GM12878 (cell line): ENCODE measurements at regions not wholly inside any gene's neighbourhood (a gene's known extent, or its start where the extent isn't known, plus 50 kb on each side); places are given as distances from the start of the nearest gene placed in this dataset.

Experiments used
- ATAC-seq: fragments of 200-7000 bp; cut with Tn5 transposase; 3 replicates; pipeline ENCODE4 v1.9.1; 2020; ENCODE audit warnings: mild to moderate bottlenecking, moderate library complexity
- BruUV-seq: library from RNA; stranded (reverse); fragments of 400-500 nt; replicated peaks from 2 replicates; lab custom pipeline; 2021; lab: Mats Ljungman, UMichigan
- CTCF ChIA-PET: fragments of 300-600 bp; sonication (Branson Sonifier 250); formaldehyde crosslinking; extraction: SDS; loops from one replicate; lab custom pipeline; 2021; ENCODE audit warnings: inconsistent platforms; lab: Yijun Ruan, JAX
- POLR2A ChIA-PET: fragments of 350-600 bp; formaldehyde crosslinking; extraction: SDS; loops from one replicate; lab custom pipeline; 2021; ENCODE audit warnings: inconsistent platforms; lab: Charles Lee
- RAD21 ChIA-PET: fragments of 300-600 bp; sonication (Branson Sonifier 250); formaldehyde crosslinking; loops from one replicate; lab custom pipeline; 2023; ENCODE audit warnings: antibody characterized with exemption; ENCODE audit not compliant: unreplicated experiment; lab: Charles Lee
- SMC1A ChIA-PET: fragments of 300-600 bp; sonication (Branson Sonifier 250); formaldehyde crosslinking; loops from one replicate; lab custom pipeline; 2023; ENCODE audit not compliant: unreplicated experiment, uncharacterized antibody; lab: Charles Lee
- DNase-seq: peaks from one replicate; pipeline ENCODE4 v3.0.0-alpha.2; 2011; ENCODE audit warnings: low read depth, low spot score
- FAIRE-seq: peaks from 3 replicates; lab custom pipeline; 2011; peaks lifted over from hg19 to GRCh38; lab: Jason Lieb, UNC
- H2AFZ ChIP-seq: 2 replicates; pipeline ENCODE4 v1.6.0; 2011; ENCODE audit warnings: low read depth, low read length, control low read depth; ENCODE audit not compliant: control insufficient read depth
- H3K27ac ChIP-seq: 2 replicates; pipeline ENCODE4 v1.5.1; 2011; ENCODE audit warnings: control low read depth; ENCODE audit not compliant: control insufficient read depth, insufficient read depth
- H3K27me3 ChIP-seq, 2 experiments: replicated peaks in 1 of 2; 2 replicates each; pipeline versions ENCODE4 v1.6.0 to v1.6.1; 2011; ENCODE audit warnings: low read length in 1 of 2; ENCODE audit not compliant: control insufficient read depth in 2 of 2, insufficient read depth in 2 of 2
- H3K36me3 ChIP-seq, 2 experiments: 2 replicates each; pipeline ENCODE4 v1.5.1; 2011; ENCODE audit warnings: low read length in 1 of 2; ENCODE audit not compliant: control insufficient read depth in 2 of 2, insufficient read depth in 2 of 2
- H3K4me1 ChIP-seq: 2 replicates; pipeline ENCODE4 v1.6.1; 2011; ENCODE audit warnings: mild to moderate bottlenecking, low read length, moderate library complexity, mixed read lengths; ENCODE audit not compliant: control insufficient read depth, insufficient read depth
- H3K4me2 ChIP-seq: 2 replicates; pipeline ENCODE4 v1.6.0; 2011; ENCODE audit warnings: control low read depth; ENCODE audit not compliant: control insufficient read depth, insufficient read depth
- H3K4me3 ChIP-seq: fragments of 200-600 bp; sonication (generic); 2 replicates; pipeline ENCODE4 v1.5.1; 2016
- H3K79me2 ChIP-seq: 2 replicates; pipeline ENCODE4 v1.6.0; 2011; ENCODE audit warnings: low read length; ENCODE audit not compliant: control insufficient read depth, insufficient read depth
- H3K9ac ChIP-seq: 2 replicates; pipeline ENCODE4 v1.8.0; 2011; ENCODE audit warnings: low read length, control low read depth, mixed read lengths; ENCODE audit not compliant: control insufficient read depth, insufficient read depth
- H3K9me3 ChIP-seq: replicated peaks from 3 replicates; pipeline ENCODE4 v1.5.1; 2011; ENCODE audit warnings: mild to moderate bottlenecking, low read length; ENCODE audit not compliant: control insufficient read depth, insufficient read depth
- H4K20me1 ChIP-seq: 2 replicates; pipeline ENCODE4 v1.6.0; 2011; ENCODE audit not compliant: control insufficient read depth, insufficient read depth
- CBX3 ChIP-seq: fragments of 200-600 bp; sonication (generic); IDR thresholded peaks from 2 replicates; pipeline ENCODE4 v1.6.1; 2016; ENCODE audit warnings: low read depth, borderline replicate concordance
- EGR1 ChIP-seq, 2 experiments: IDR thresholded peaks; 1 replicate in 1 of 2; 2 replicates in 1 of 2; pipeline ENCODE4 v1.6.1; 2011 to 2012; ENCODE audit warnings: low read depth in 2 of 2, low read length in 2 of 2, borderline replicate concordance in 1 of 2, mild to moderate bottlenecking in 1 of 2, moderate library complexity in 1 of 2
- JUNB ChIP-seq: IDR thresholded peaks from 2 replicates; pipeline ENCODE4 v1.6.1; 2016; ENCODE audit warnings: antibody characterized with exemption, mild to moderate bottlenecking
- MEF2A ChIP-seq: IDR thresholded peaks from 2 replicates; pipeline ENCODE4 v1.6.1; 2011; ENCODE audit warnings: low read depth, mild to moderate bottlenecking, low read length, moderate library complexity; ENCODE audit not compliant: insufficient read depth
- MYC ChIP-seq: IDR thresholded peaks from 2 replicates; pipeline ENCODE4 v1.6.1; 2011; ENCODE audit warnings: mild to moderate bottlenecking, low read length, moderate library complexity, inconsistent platforms; ENCODE audit not compliant: insufficient read depth, insufficient replicate concordance, insufficient read length, severe bottlenecking
- PKNOX1 ChIP-seq: fragments of 450-650 bp; IDR thresholded peaks from 2 replicates; pipeline ENCODE4 v1.6.1; 2016; ENCODE audit warnings: mild to moderate bottlenecking
- YBX1 ChIP-seq: fragments of 450-650 bp; IDR thresholded peaks from 2 replicates; pipeline ENCODE4 v1.6.1; 2016; ENCODE audit warnings: antibody characterized with exemption
- WGBS: methylation state at CpG from one replicate; pipeline ENCODE4 v1.1.6; 2016; ENCODE audit warnings: low lambda C conversion rate; ENCODE audit not compliant: insufficient replicate concordance, insufficient coverage; ENCODE audit errors: missing lambda C conversion rate; 5-methylcytosine and 5-hydroxymethylcytosine counted together
- in situ Hi-C: fragments of 300-500 bp; cut with MboI; formaldehyde crosslinking; loops from 9 replicates; pipeline ENCODE4 v1.14.3; 2018; ENCODE audit warnings: mixed read lengths
- intact Hi-C: fragments of 100-400 bp; cut with micrococcal nuclease; formaldehyde crosslinking; loops from one replicate; pipeline ENCODE4 v1.14.2; 2022; ENCODE audit not compliant: unreplicated experiment
- TF ChIP-seq, protein P1 (sequence below): fragments of 150-350 bp; IDR thresholded peaks from 2 replicates; pipeline ENCODE4 v1.6.1; 2014; ENCODE audit warnings: mild to moderate bottlenecking, low read depth, low read length

- TF ChIP-seq CBX3 (no peak), EGR1 (IDR thresholded peaks at IDR 0.05; ENCODE audit: borderline replicate concordance in 1 of 2, low read depth in 2 of 2, low read length in 2 of 2) (no peak), PKNOX1 (no peak), JUNB (no peak), YBX1 (no peak), MEF2A (no peak), MYC (no peak)
- TF ChIP-seq, protein P1, sequence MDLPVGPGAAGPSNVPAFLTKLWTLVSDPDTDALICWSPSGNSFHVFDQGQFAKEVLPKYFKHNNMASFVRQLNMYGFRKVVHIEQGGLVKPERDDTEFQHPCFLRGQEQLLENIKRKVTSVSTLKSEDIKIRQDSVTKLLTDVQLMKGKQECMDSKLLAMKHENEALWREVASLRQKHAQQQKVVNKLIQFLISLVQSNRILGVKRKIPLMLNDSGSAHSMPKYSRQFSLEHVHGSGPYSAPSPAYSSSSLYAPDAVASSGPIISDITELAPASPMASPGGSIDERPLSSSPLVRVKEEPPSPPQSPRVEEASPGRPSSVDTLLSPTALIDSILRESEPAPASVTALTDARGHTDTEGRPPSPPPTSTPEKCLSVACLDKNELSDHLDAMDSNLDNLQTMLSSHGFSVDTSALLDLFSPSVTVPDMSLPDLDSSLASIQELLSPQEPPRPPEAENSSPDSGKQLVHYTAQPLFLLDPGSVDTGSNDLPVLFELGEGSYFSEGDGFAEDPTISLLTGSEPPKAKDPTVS, result no peak
- TF ChIP-seq, all 136 proteins: peak for 0
Measured at GRCh38 chr1:78814176-78814575, 164.5 kb downstream of the IFI44 start.

More at GRCh38 chr1:78814176-78814575, 164.5 kb downstream of the IFI44 start:
- Histone ChIP-seq H3K79me2 (no peaks in the 10 kb centered on the region), H3K36me3 (no peaks in the 10 kb centered on the region), H2AFZ (no peak overlapping the region), H3K9me3 (no peaks in the 10 kb centered on the region), H3K27ac (no peak overlapping the region), H3K4me2 (no peak overlapping the region), H3K27me3 (no peaks in the 10 kb centered on the region), H4K20me1 (no peaks in the 10 kb centered on the region), H3K9ac (no peak overlapping the region), H3K4me1 (no peaks in the 10 kb centered on the region), H3K4me3 (no peak overlapping the region)
- POLR2A ChIA-PET, result no interaction called here
- CTCF ChIA-PET, result no interaction called here
- RAD21 ChIA-PET, result no interaction called here
- intact Hi-C loops, result no loop called here
- WGBS, result 6% methylated on average over 1 of the region's 1 CpG
- no TSS peak for BruUV-seq
- FAIRE-seq (no peak), ATAC-seq (no peak), DNase-seq (no peak)
- in situ Hi-C loops, result no loop called here
- SMC1A ChIA-PET, result no interaction called here
